Jurkat, Clone E6-1 (cell line): ENCODE measurements at regions not wholly inside any gene's neighbourhood (a gene's known extent, or its start where the extent isn't known, plus 50 kb on each side); places are given as distances from the start of the nearest gene placed in this dataset.
"Not testable (repeated sequence)": the region's sequence is repeated elsewhere in the genome, so short reads cannot be mapped to it uniquely, and the experiment has no call there.

ENCODE experiments used
- DNase-seq: peaks from one replicate; pipeline ENCODE4 v3.0.0-alpha.2; 2011; ENCODE audit warnings: low read depth, low spot score
- H3K4me3 ChIP-seq: 2 replicates; pipeline ENCODE4 v1.5.1; 2011; ENCODE audit warnings: mild to moderate bottlenecking, low read length, control low read depth, moderate library complexity

- DNase-seq, H3K4me3 ChIP-seq: not testable (repeated sequence)
Measured at GRCh38 chr16:88182967-88183881, 199.5 kb upstream of the ZNF469 start.

DNA sequence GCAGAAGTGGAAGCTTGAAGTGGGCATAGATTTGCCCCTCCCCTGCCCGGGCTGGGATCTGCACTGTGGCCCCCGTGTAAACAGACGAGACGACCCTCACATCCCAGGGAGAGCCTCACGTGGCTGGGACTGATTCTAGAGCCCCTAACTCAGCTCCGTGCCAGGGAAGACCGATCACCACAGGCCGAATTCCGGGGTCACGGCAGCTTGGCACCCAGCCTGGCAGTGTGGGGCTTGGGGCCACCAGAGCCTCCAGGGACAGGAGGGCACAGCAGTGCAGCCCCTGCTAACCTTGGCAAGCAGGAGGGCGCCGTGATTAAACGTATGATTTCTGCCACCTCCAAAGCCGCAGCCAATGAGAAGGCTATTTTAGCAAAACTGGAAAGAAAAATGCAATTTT, 198.7 kb upstream of the ZNF469 start:
- not testable (repeated sequence) for DNase-seq, H3K4me3 ChIP-seq

- DNase-seq, H3K4me3 ChIP-seq: not testable (repeated sequence)
Measured at GRCh38 chr16:88184566-88185355, 198.0 kb upstream of the ZNF469 start.

GRCh38 chr16:88185406-88185805, 197.4 kb upstream of the ZNF469 start:
- DNase-seq, H3K4me3 ChIP-seq: not testable (repeated sequence)

GRCh38 chr16:88185976-88186888, 196.5 kb upstream of the ZNF469 start:
- DNase-seq, result not testable (repeated sequence)

DNA sequence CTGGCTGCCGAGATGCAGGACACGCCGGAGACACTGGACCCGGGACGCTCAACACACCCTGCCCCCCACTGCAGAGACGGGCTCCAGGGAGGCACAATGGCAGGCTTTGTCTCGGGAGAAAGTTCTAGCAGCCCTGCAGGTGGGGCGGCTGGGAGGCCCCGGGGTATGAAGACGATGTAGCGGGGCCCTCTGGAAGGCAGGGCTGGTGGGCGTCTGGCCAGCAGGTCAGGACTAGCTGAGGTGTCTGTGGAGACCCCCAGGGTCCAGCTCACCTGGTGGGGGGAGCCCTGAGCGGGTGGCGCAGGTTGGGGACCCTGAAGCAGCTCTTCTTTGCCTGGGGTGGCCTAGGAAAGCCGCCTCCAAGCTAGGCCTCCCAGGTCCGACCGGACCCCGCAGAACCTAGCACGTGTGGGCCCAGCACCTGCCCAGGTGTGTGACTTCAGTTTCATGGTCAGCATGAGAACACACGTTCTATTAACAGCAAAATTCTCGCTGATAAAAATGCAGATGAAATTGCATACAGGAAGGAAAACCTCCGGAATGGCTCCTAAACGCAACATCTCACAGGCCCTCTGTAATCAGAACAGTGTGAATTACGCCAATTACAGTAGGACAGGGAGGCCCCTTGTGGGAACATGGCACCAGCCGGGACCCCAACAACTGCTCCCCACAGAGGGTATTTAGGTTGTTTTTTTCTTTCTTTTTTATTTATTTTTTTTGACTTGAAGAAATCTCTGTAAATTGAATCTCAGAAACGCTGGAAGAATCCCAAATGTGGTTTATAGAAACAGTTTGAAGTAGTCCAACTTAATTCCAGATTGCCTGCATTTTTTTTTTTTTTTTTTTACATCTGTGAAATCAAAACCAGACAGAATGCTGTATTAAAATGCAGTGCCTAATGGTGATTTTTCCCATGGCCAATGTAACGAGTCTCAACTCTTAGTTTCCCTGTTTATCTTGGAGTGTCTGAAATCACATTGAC, 195.6 kb upstream of the ZNF469 start:
- not testable (repeated sequence) for DNase-seq, H3K4me3 ChIP-seq

More at GRCh38 chr16:88185976-88186888, 196.5 kb upstream of the ZNF469 start:
- H3K4me3 ChIP-seq, result not testable (repeated sequence)

GRCh38 chr16:88188171-88188895, 194.4 kb upstream of the ZNF469 start:
- not testable (repeated sequence) for DNase-seq

DNA sequence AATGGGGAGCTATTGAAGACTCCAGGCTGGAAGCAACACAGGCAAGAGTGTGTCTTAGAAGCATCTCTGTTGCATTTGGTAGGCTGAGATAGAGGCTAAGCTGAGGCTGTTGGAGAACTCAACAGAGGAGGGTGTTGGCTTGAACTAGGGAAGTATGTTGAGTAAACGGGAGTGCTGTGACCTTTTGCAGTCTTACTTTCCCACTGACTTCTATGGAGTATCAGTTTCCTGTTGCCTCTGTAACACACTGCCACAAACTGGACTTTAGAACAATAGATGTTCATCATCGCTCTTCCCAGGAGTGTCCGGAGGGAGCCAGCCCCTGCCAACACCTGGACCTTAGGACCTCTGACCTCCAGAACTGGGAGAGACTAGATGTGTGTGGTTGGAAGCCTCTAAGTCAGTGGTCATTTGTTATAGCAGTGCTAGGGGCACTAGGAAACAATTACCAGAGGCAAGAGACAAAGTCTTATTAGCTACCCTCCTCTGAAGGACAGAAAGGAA, 192.1 kb upstream of the ZNF469 start:
- not testable (repeated sequence) for DNase-seq, H3K4me3 ChIP-seq

More at GRCh38 chr16:88188171-88188895, 194.4 kb upstream of the ZNF469 start:
- not testable (repeated sequence) for H3K4me3 ChIP-seq

- not testable (repeated sequence) for H3K4me3 ChIP-seq, DNase-seq
Measured at GRCh38 chr16:88191168-88191567, 191.6 kb upstream of the ZNF469 start.

DNA sequence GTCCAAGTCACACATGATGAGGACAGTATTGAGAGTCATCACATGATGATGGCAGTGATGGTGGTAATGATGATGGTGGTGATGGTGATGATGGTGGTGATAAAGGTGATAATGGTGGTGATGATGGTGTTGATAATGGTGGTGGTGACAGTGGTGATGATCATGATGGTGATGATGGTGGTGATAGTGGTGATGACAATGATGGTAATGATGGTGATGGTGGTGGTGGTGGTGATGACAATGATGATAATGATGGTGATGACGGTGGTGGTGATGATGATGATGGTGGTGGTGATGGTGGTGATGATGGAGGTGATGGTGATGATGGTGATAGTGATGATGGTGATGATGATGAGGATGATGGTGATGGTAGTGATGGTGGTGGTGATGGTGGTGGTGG, 190.2 kb upstream of the ZNF469 start:
- DNase-seq, result no peak
- H3K4me3 ChIP-seq, result no peak overlapping the region

DNA sequence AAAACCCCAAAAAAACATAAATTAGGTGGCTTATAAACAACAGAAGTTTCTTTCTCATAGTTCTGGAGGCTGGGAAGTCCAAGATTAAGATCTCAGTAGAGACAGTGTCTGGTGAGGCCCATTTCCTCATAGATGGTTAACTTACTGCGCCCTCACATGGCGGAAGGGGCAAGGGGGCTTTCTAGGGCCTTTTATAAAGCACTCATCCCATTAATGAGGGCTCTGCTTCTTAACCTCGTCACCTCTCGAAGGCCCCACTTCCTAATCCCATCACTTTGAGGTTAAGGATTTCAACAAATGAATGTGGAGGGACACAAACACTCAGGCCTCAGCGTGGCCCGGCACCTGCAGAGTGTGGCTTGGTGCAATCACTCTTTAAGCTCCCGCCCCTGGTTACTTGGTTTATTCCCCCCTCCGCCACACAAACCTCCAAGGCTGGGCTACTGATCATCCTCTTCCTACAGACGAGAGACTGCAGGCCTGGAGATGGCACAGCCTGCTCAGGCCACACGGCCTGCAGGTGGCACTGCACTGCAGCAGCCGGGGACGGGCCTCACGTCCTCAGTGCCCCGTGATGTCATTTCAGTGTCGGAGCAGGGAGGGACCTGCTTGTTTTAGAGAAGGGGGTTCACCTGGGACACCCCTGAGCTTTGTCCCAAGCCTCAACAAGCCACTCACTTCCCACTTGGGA, 188.9 kb upstream of the ZNF469 start:
- not testable (repeated sequence) for H3K4me3 ChIP-seq
- peak; percentile 25 for DNase-seq

DNA sequence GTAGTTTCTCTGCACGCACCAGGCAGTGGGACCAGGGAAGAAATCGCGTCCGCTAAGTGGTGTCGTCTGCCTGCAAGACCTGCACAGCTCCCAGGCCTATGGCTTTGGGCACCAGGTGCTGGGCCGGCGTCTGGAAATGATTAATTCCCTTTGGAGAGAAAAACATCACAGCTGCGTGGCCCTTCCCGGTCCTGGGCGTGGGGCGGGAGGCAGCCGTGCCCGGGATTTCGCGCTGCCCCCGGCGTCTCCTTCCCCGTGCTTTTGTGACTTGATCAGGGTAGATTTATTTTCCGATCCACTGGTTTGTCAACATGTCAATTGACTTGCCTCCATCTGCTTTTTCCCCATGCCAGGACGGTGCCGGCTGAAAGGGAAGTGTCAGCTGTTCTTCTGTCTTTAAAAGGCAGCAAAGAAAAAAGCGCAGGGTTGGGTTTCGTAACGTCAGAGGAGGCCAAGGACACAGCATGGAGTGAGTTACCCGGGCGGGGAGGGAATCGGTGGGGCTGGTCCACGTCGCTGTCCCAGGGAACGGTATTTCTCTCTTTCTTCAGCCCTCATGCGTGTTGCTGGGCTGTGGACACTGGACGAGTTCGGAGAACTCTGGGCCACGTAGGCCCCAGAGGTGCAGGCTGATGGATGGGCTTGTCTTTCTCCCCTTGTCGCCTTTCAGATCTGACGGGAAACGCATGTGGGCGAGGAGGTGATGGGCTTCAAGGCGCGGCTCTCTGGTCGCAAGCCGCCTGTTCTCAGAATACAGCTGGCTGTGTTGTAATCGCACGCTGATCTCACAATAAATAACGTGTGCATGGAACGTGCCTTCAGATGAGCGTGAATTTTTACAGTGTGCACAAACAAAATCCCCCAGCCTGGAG, 188.1 kb upstream of the ZNF469 start:
- no peak overlapping the region for H3K4me3 ChIP-seq
- DNase-seq, result no peak

DNA sequence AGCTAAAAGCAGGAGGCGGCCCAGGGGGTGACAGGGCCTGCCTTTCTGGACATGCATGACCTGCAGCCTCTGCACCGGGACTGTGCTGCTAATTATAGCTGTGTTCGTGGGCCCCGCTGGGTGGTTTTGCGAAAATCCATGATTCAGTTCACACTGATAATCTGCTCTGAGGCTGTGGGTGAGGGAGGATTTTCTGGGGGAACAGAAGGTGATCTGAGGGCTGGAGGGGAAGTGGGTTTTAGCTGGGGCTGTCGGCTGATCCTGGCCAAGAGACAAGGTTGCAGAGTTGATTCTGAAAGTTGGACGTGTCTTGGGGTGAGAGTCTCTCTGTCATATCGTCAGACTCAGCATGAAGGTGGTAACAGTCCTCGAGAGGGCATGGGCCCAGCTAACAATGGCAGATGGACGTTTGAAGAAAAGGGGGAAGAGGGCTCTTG, 187.5 kb upstream of the ZNF469 start:
- peak; percentile 1 for DNase-seq

GRCh38 chr16:88195911-88196465, 186.8 kb upstream of the ZNF469 start:
- no peak for DNase-seq

More for the DNA sequence above, 187.5 kb upstream of the ZNF469 start:
- H3K4me3 ChIP-seq, result no peak overlapping the region

More at GRCh38 chr16:88195911-88196465, 186.8 kb upstream of the ZNF469 start:
- no peak overlapping the region for H3K4me3 ChIP-seq
